NCI-H2196 treated with DMSO at 0.1 percent for 48 hours (cell line): ENCODE measurements at regions not wholly inside any gene's neighbourhood (a gene's known extent, or its start where the extent isn't known, plus 50 kb on each side); places are given as distances from the start of the nearest gene placed in this dataset.

ENCODE experiments used
- DNase-seq: peaks from one replicate; lab custom pipeline; 2025; ENCODE audit not compliant: unreplicated experiment; lab: John Stamatoyannopoulos, UW

- DNase-seq = no peak
Measured at GRCh38 chr11:119547511-119547910, 124.5 kb upstream of the THY1 start.

DNA sequence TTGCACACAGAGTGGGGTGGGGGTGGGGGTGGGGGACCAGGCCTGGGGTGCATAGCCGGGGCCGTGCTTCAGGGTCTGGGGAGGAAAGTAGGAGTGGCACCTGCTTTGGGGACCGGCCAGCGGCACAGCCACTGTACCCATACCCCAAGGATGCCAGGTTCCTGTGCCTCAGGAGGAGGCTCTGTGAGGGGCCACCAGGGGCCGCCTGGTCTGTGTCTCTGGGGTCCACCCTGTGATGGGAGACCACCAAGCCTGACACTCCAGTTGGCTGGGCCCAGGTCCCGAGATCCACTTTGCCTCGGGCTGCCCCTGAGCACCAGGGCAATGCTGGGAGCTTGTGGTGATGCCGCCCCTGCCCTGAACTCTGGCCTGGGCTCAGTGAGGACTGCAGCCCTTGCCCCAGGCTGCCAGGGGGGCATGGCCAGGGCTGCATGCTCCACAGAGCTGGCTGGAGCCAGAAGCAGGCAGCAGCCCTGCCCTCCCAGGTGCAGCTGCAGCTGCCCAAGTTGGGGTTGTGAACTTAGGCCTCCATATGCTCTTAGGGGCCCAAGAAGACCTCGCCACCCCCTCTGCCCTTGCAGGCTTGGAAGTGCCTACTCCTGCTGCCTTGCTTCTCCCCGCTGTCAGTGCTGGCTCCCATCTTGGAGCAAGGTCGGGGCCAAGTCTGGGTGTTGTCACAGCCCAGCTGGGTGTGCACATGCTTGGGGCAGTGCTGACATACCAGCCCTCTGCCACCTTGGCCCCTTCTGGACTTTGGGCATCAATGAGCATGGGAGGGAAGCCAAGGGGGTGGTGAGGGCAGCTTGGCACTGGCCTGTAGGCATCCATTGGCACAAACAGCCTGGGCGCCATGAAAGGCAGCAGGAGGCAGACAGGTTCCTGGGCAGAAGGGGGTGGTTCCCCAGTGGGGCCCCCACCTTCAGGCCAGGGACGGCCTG lies 123.3 kb upstream of the THY1 start:
- DNase-seq = no peak

GRCh38 chr11:119540370-119541125 lies 117.6 kb upstream of the THY1 start:
- no peak for DNase-seq

- no peak for DNase-seq
Measured at GRCh38 chr11:119539583-119539982, 116.6 kb upstream of the THY1 start.

DNA sequence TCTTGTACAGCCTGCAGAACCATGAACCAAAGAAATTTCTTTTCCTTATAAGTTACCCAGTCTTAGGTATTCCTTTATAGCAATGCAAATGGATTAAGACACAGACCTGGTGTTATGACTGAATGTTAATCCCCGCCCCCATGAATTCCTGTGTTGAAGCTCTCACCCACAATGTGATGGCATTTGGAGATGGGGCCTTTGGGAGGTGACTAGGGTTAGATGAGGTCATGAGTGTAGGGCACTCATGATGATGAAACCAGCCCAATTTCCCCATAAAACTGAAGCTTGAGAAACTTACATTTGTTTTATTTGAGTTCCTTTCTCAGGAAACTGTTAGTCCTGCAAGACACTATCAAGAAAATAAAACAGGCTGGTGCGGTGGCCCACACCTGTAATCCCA lies 115.8 kb upstream of the THY1 start:
- DNase-seq = no peak

- no peak for DNase-seq
Measured at GRCh38 chr11:119537306-119538253, 114.6 kb upstream of the THY1 start.

DNA sequence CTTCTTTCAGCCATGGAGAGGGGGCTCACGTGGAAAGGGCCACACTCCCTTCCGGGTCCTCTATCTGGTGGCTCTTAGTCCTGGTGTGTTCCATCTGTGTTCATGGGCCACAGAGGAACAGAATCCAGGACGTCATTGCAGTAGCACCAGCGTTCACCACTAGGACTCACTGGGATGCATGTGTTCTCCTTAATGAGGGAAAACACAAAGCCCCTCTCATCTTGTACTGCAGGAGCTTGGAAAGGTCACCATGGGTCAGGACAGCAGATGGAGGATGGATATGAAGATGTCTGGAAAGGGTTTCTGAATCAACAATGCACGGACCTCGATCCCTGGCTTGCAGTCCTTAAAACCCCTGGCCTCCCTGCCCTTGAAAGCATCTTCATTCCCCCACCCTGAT lies 113.8 kb upstream of the THY1 start:
- DNase-seq = no peak

GRCh38 chr11:119533921-119534736 lies 111.2 kb upstream of the THY1 start:
- peak; percentile 12 for DNase-seq

- DNase-seq = no peak
Measured at GRCh38 chr11:119533462-119533861, 110.5 kb upstream of the THY1 start.

- DNase-seq = no peak
Measured at GRCh38 chr11:119532551-119532950, 109.6 kb upstream of the THY1 start.

DNA sequence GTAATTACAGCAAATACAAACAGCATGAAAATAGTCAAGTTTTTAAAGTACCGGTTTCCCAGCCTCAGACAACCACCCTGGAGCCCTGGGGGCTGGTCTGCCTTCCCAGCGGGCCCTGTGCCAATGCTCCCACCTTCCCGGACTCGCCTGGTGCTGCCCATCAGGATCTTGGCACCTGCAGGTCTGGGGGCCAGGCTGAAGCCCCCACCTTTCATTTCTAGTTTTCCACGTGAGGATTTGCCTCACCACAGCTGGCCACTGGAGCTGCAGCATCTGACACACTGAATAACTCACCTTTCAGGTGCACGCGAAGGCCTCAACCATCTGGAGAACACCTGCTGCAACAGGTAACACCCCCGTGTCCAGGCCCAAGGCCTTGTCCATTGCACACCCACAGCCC lies 108.7 kb upstream of the THY1 start:
- DNase-seq = no peak

GRCh38 chr11:119531056-119531455 lies 108.1 kb upstream of the THY1 start:
- no peak for DNase-seq

DNA sequence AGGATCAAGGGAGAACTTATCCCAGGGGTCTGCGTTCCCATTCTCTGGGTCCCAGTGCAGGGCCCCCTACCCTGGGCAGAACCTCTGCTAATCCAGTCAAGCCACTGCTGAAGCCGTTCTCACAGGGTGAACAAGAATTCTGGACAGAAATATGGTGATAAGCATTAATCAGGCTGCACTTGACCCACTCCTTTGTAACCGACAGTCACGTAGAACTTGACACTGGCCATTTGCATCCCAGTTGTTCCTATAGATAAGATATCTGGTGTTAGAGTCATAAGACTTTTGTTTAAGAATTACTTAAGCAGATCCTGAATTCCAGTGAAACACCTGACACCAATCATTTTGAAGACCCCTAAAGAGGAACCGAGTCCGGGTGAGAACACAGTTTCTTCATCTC lies 107.5 kb upstream of the THY1 start:
- DNase-seq = no peak

DNA sequence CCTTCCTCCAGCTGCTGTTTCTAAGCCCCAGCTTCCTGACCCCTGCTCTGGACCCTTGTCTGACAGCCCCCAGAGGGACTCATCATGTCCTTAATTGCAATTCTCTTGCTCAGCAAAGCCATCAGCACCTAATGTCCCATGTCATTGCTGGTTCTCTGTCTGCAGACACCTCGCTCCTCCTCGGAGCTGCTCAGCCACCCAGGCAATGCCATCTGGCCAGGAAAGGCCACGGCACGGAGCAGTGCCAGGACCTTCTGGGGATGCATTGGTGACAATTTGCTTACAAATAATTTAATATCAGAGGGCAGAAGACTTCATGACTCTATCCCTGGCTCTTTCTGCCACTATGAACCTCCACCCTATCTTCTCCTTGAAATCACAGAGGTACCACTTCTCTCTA lies 107.0 kb upstream of the THY1 start:
- DNase-seq = no peak

- no peak for DNase-seq
Measured at GRCh38 chr11:119529063-119529845, 106.3 kb upstream of the THY1 start.

GRCh38 chr11:119525867-119526196 lies 102.9 kb upstream of the THY1 start:
- DNase-seq = no peak

- DNase-seq = no peak
Measured at GRCh38 chr11:119525180-119525866, 102.4 kb upstream of the THY1 start.

DNA sequence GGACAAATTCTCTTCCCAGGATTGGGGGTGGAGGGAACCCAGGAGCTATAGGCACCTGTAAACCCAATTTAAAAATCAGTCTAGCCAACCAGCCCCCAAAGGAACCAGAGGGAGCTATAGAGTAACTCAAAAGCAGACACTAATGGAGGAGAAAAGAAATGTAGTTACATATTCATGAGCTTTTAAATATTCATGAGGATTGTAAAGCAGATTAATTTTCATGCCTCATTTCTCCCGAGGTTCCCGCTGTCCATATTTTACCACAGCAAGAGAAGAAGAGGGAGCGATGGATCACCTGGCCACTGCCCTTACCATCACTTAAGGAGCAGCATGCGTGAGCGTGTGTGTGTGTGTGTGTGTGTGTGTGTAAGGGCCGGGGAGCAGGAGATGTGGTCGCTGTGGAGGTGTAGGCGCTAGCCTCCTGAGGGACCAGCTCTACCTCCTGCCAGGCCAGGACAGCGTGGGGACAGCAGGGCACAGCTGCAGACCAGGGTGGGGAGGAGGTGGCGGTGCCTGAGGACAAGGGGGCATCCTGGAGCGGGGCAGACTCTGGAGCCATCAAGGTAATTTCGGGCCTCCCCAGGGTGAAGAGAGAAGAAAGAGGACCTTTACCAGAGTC lies 100.7 kb upstream of the THY1 start:
- no peak for DNase-seq

GRCh38 chr11:119522609-119523008 lies 99.6 kb upstream of the THY1 start:
- DNase-seq = no peak
